ENCODE measurements at regions not wholly inside any gene's neighbourhood (a gene's known extent, or its start where the extent isn't known, plus 50 kb on each side); places are given as distances from the start of the nearest gene placed in this dataset.
"Not testable (repeated sequence)": the region's sequence is repeated elsewhere in the genome, so short reads cannot be mapped to it uniquely, and the experiment has no call there.

- FAIRE-seq (no peak), DNase-seq (ENCODE audit: low spot score) (no peak)
Measured at GRCh38 chr1:101408212-101409042, 171.6 kb downstream of the S1PR1 start.

- DNase-seq (ENCODE audit: low spot score), result no peak
- FAIRE-seq, result no peak
Measured at GRCh38 chr1:101409102-101409501, 172.3 kb downstream of the S1PR1 start.

GRCh38 chr1:101410048-101410878 lies 173.4 kb downstream of the S1PR1 start:
- FAIRE-seq (no peak), DNase-seq (ENCODE audit: low spot score) (no peak)

GRCh38 chr1:101420406-101420805 lies 183.6 kb downstream of the S1PR1 start:
- DNase-seq (ENCODE audit: low spot score) (no peak), FAIRE-seq (no peak)

- DNase-seq (ENCODE audit: low spot score); FAIRE-seq: not testable (repeated sequence)
Measured at GRCh38 chr1:101428083-101428482, 191.3 kb downstream of the S1PR1 start.

- DNase-seq (ENCODE audit: low spot score) (no peak), FAIRE-seq (no peak)
Measured at GRCh38 chr1:101428562-101428961, 191.7 kb downstream of the S1PR1 start.

GRCh38 chr1:101431956-101432510 lies 195.2 kb downstream of the S1PR1 start:
- FAIRE-seq, result no peak
- DNase-seq (ENCODE audit: low spot score), result no peak

GRCh38 chr1:101435831-101436511 lies 199.2 kb downstream of the S1PR1 start:
- FAIRE-seq (no peak), DNase-seq (ENCODE audit: low spot score) (no peak)

GRCh38 chr1:101437800-101438199 lies 201.0 kb downstream of the S1PR1 start:
- no peak for FAIRE-seq
- DNase-seq (ENCODE audit: low spot score), result no peak

- DNase-seq (ENCODE audit: low spot score) (no peak), FAIRE-seq (no peak)
Measured at GRCh38 chr1:101438359-101438758, 201.5 kb downstream of the S1PR1 start.

GRCh38 chr1:101440485-101440884 lies 203.7 kb downstream of the S1PR1 start:
- FAIRE-seq (no peak), DNase-seq (ENCODE audit: low spot score) (no peak)

GRCh38 chr1:101444381-101444780 lies 207.6 kb downstream of the S1PR1 start:
- DNase-seq (ENCODE audit: low spot score) (no peak), FAIRE-seq (no peak)

GRCh38 chr1:101444873-101445618 lies 208.2 kb downstream of the S1PR1 start:
- no peak for FAIRE-seq

GRCh38 chr1:101448018-101448417 lies 211.2 kb downstream of the S1PR1 start:
- no peak for FAIRE-seq
- DNase-seq (ENCODE audit: low spot score), result no peak

More at GRCh38 chr1:101444873-101445618, 208.2 kb downstream of the S1PR1 start:
- no peak for DNase-seq (ENCODE audit: low spot score)

- not testable (repeated sequence) for DNase-seq (ENCODE audit: low spot score); FAIRE-seq
Measured at GRCh38 chr1:101450691-101451090, 213.9 kb downstream of the S1PR1 start.

- DNase-seq (ENCODE audit: low spot score) (no peak), FAIRE-seq (no peak)
Measured at GRCh38 chr1:101451888-101452287, 215.1 kb downstream of the S1PR1 start.

GRCh38 chr1:101452825-101453224 lies 216.0 kb downstream of the S1PR1 start:
- DNase-seq (ENCODE audit: low spot score) (no peak), FAIRE-seq (no peak)

GRCh38 chr1:101453844-101454243 lies 217.0 kb downstream of the S1PR1 start:
- DNase-seq (ENCODE audit: low spot score) (no peak), FAIRE-seq (no peak)

GRCh38 chr1:101455166-101455565 lies 218.3 kb downstream of the S1PR1 start:
- DNase-seq (ENCODE audit: low spot score) (no peak), FAIRE-seq (no peak)

- FAIRE-seq (no peak), DNase-seq (ENCODE audit: low spot score) (no peak)
Measured at GRCh38 chr1:101460739-101461138, 223.9 kb downstream of the S1PR1 start.

GRCh38 chr1:101463195-101463594 lies 226.4 kb downstream of the S1PR1 start:
- DNase-seq (ENCODE audit: low spot score) (no peak), FAIRE-seq (no peak)

Data from RCC 7860 (cell line).